Neural progenitor cell (in vitro differentiated cells): ENCODE measurements at regions not wholly inside any gene's neighbourhood (a gene's known extent, or its start where the extent isn't known, plus 50 kb on each side); places are given as distances from the start of the nearest gene placed in this dataset.
A peak's percentile ranks its signal among the peaks of the same experiment; 100 is the strongest.
"Not testable (repeated sequence)": the region's sequence is repeated elsewhere in the genome, so short reads cannot be mapped to it uniquely, and the experiment has no call there.

ENCODE experiments used
- DNase-seq: peaks from one replicate; pipeline ENCODE4 v3.0.0-alpha.2; 2016; ENCODE audit warnings: low spot score
- H2AFZ ChIP-seq: fragments of 200-600 bp; sonication (generic); replicated peaks from 2 replicates; pipeline ENCODE4 v1.6.1; 2016; ENCODE audit warnings: antibody characterized with exemption
- H3F3A ChIP-seq: fragments of 200-600 bp; sonication (generic); 2 replicates; pipeline ENCODE4 v1.6.1; 2016; ENCODE audit warnings: antibody characterized with exemption, low read depth
- H3K27ac ChIP-seq: fragments of 200-600 bp; sonication (generic); 2 replicates; pipeline ENCODE4 v1.5.1; 2016; ENCODE audit warnings: mild to moderate bottlenecking
- H3K27me3 ChIP-seq: fragments of 200-600 bp; sonication (generic); 2 replicates; pipeline ENCODE4 v1.6.1; 2016; ENCODE audit warnings: mild to moderate bottlenecking, moderate library complexity
- H3K36me3 ChIP-seq: fragments of 200-600 bp; sonication (generic); 2 replicates; pipeline ENCODE4 v1.5.1; 2016
- H3K4me1 ChIP-seq: fragments of 200-600 bp; sonication (generic); 2 replicates; pipeline ENCODE4 v1.6.1; 2016; ENCODE audit warnings: mixed run types
- H3K4me2 ChIP-seq: fragments of 200-600 bp; sonication (generic); 2 replicates; pipeline ENCODE4 v1.6.1; 2016
- H3K4me3 ChIP-seq: fragments of 200-600 bp; sonication (generic); 2 replicates; pipeline ENCODE4 v1.5.1; 2016
- H3K79me2 ChIP-seq: fragments of 200-600 bp; sonication (generic); 2 replicates; pipeline ENCODE4 v1.6.1; 2016; ENCODE audit warnings: low read depth
- H3K9ac ChIP-seq: fragments of 200-600 bp; sonication (generic); 2 replicates; pipeline ENCODE4 v1.6.1; 2016
- H3K9me3 ChIP-seq: fragments of 200-600 bp; sonication (generic); 2 replicates; pipeline ENCODE4 v1.5.1; 2016; ENCODE audit warnings: low read depth
- H4K20me1 ChIP-seq: fragments of 200-600 bp; sonication (generic); 2 replicates; pipeline ENCODE4 v1.6.1; 2016; ENCODE audit warnings: low read depth
- H3K27ac Mint-ChIP-seq: 3 replicates; pipeline ENCODE4 v1.8.0; 2021; ENCODE audit warnings: mixed read lengths
- H3K27me3 Mint-ChIP-seq: 2 replicates; pipeline ENCODE4 v1.8.0; 2022; ENCODE audit warnings: low read depth, mild to moderate bottlenecking, inconsistent platforms, moderate library complexity, mixed read lengths; ENCODE audit not compliant: insufficient read depth
- H3K36me3 Mint-ChIP-seq: 3 replicates; pipeline ENCODE4 v1.8.0; 2021; ENCODE audit warnings: mixed read lengths
- H3K4me1 Mint-ChIP-seq: 3 replicates; pipeline ENCODE4 v1.8.0; 2021; ENCODE audit warnings: mixed read lengths
- H3K4me3 Mint-ChIP-seq: 3 replicates; pipeline ENCODE4 v1.8.0; 2021; ENCODE audit warnings: mild to moderate bottlenecking, moderate library complexity, mixed read lengths
- H3K9me3 Mint-ChIP-seq: 3 replicates; pipeline ENCODE4 v1.8.0; 2020; ENCODE audit warnings: mixed read lengths
- EZH2 ChIP-seq: fragments of 200-600 bp; sonication (generic); IDR thresholded peaks from 2 replicates; pipeline ENCODE4 v1.6.1; 2017; ENCODE audit warnings: antibody characterized with exemption, mild to moderate bottlenecking, moderate library complexity
- EZH2phosphoT487 ChIP-seq: fragments of 200-600 bp; sonication (generic); IDR thresholded peaks from 2 replicates; pipeline ENCODE4 v1.6.1; 2017; ENCODE audit warnings: antibody characterized with exemption
- TF ChIP-seq, protein P1 (sequence below): fragments of 200-600 bp; sonication (generic); IDR thresholded peaks from 2 replicates; pipeline ENCODE4 v1.5.1; 2017; ENCODE audit warnings: antibody characterized with exemption, mild to moderate bottlenecking

DNA sequence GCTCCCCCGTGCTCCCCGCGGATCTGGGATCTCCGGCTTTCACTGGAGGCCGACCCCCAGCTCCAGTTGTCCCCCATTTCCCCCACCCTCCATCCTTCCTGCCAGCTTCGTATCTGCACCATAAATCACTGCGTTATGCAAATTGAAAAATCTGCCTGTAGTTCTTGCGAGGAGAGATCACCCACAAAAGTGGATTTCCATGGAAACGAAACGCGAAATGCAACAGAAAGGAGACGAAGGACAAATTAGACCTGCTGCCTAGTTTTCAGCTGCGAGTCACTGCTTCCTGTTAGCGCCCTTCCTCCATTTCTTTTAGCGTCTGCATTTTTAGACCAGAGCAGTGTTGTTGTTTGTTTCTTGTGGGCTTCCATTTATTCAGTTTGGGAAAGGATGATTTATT, 127.1 kb upstream of the ATP10A start:
- Histone ChIP-seq H3K36me3 (no peaks in the 10 kb centered on the region), H3K4me3 (no peak overlapping the region), H2AFZ (no peak overlapping the region), H3K79me2 (no peaks in the 10 kb centered on the region), H3K9me3 (no peaks in the 10 kb centered on the region), H3K9ac (no peak overlapping the region), H3K27me3 (no peaks in the 10 kb centered on the region), H3K27ac (no peak overlapping the region), H3F3A (peaks cover 10% of the 10 kb centered on the region), H4K20me1 (no peaks in the 10 kb centered on the region), H3K4me2 (no peak overlapping the region), H3K4me1 (peaks cover 22% of the 10 kb centered on the region)
- TF ChIP-seq EZH2phosphoT487 (no peak), EZH2 (no peak)
- TF ChIP-seq, protein P1, sequence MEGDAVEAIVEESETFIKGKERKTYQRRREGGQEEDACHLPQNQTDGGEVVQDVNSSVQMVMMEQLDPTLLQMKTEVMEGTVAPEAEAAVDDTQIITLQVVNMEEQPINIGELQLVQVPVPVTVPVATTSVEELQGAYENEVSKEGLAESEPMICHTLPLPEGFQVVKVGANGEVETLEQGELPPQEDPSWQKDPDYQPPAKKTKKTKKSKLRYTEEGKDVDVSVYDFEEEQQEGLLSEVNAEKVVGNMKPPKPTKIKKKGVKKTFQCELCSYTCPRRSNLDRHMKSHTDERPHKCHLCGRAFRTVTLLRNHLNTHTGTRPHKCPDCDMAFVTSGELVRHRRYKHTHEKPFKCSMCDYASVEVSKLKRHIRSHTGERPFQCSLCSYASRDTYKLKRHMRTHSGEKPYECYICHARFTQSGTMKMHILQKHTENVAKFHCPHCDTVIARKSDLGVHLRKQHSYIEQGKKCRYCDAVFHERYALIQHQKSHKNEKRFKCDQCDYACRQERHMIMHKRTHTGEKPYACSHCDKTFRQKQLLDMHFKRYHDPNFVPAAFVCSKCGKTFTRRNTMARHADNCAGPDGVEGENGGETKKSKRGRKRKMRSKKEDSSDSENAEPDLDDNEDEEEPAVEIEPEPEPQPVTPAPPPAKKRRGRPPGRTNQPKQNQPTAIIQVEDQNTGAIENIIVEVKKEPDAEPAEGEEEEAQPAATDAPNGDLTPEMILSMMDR: no peak
- Mint-ChIP-seq H3K27me3 (peaks cover 11% of the 10 kb centered on the region), H3K27ac (no peak overlapping the region), H3K4me1 (peaks cover 22% of the 10 kb centered on the region), H3K9me3 (peaks cover 22% of the 10 kb centered on the region), H3K4me3 (no peak overlapping the region), H3K36me3 (peaks cover 5% of the 10 kb centered on the region)
- DNase-seq: no peak

DNA sequence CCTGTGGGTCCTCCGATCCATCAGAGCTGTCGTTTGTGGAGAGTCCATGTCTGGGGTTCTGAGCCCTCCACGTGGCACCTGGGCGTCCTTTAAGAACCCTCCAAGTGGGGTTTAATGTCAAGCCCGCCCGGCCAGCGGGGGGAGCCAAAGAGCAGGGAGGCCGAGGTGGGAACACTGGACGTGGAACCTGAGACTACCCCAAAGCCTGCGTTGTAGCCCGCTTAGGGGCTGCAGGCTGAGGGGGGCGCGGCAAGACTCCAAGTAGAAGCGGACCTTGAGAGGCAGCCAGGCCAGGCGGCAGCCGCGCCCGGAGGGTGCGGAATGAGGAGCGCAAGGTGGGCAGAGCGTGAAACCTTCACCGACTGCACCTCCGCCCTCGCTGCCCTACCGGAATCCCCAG, 126.2 kb upstream of the ATP10A start:
- no peak overlapping the region for H2AFZ ChIP-seq

DNA sequence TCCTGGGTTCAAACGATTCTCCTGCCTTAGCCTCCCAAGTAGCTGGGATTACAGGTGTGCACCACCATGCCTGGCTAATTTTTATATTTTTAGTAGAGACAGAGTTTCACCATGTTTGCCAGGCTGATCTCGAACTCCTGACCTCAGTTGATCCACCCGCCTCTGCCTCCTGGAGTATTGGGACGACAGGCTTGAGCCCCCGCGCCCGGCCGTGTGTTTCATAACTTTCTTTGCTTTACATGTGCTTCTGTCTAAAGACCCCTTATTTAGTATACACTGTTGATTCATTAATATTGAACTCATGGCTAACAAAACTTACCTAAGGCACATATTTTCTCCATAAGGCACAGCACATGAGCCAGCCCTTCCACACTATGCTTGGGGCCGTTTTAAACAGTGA, 125.6 kb upstream of the ATP10A start:
- H4K20me1 ChIP-seq, H3K9ac ChIP-seq, H3K27me3 Mint-ChIP-seq, H3K79me2 ChIP-seq, H3K36me3 Mint-ChIP-seq, H3K4me3 ChIP-seq, H2AFZ ChIP-seq, H3K36me3 ChIP-seq, H3K4me3 Mint-ChIP-seq, H3K27me3 ChIP-seq, H3K4me2 ChIP-seq, H3K27ac Mint-ChIP-seq, DNase-seq, H3K27ac ChIP-seq, H3K9me3 ChIP-seq: not testable (repeated sequence)
- Histone ChIP-seq H3K4me1 (peaks cover 21% of the 10 kb centered on the region), H3F3A (peaks cover 16% of the 10 kb centered on the region)
- Mint-ChIP-seq H3K4me1 (peaks cover 36% of the 10 kb centered on the region), H3K9me3 (peaks cover 22% of the 10 kb centered on the region)

More for the DNA sequence above, 126.2 kb upstream of the ATP10A start:
- Histone ChIP-seq H3K27ac (no peak overlapping the region), H3K4me3 (no peak overlapping the region), H3F3A (peaks cover 16% of the 10 kb centered on the region), H3K9ac (no peak overlapping the region), H3K27me3 (no peaks in the 10 kb centered on the region), H3K9me3 (no peaks in the 10 kb centered on the region), H3K36me3 (no peaks in the 10 kb centered on the region), H4K20me1 (no peaks in the 10 kb centered on the region), H3K4me1 (peaks cover 27% of the 10 kb centered on the region), H3K79me2 (no peaks in the 10 kb centered on the region), H3K4me2 (no peak overlapping the region)
- DNase-seq: no peak
- H3K4me1 Mint-ChIP-seq: peaks cover 31% of the 10 kb centered on the region
- H3K36me3 Mint-ChIP-seq: peaks cover 5% of the 10 kb centered on the region
- H3K27me3 Mint-ChIP-seq: peaks cover 7% of the 10 kb centered on the region
- TF ChIP-seq, protein P1: peak; percentile 13
- TF ChIP-seq EZH2: no peak
- H3K9me3 Mint-ChIP-seq: peaks cover 22% of the 10 kb centered on the region
- H3K4me3 Mint-ChIP-seq: no peak overlapping the region
- H3K27ac Mint-ChIP-seq: no peak overlapping the region

DNA sequence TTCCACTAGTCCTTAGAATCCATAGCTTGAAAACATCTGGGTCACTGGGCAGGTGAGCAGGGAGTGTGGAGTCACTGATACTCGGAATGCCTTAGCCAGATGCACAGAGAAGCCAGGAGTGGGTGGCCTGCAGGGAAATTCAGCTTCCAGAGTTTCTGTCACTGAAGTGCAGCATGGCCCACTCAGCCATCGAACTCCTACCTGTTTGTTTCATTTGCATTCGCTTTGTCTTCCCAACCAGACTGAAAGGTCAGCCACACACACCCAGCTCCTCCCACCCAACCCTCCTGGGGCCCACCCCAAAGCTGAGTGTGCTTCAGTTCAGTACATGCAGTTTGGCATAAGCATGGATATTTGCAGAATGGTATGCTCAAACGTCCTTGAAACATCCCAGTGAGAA, 124.5 kb upstream of the ATP10A start:
- Histone ChIP-seq H3K27ac (no peak overlapping the region), H3K36me3 (no peaks in the 10 kb centered on the region), H3K4me2 (no peak overlapping the region), H3K4me3 (no peak overlapping the region), H2AFZ (no peak overlapping the region), H3K79me2 (no peaks in the 10 kb centered on the region), H4K20me1 (no peaks in the 10 kb centered on the region), H3K4me1 (peaks cover 20% of the 10 kb centered on the region), H3K9me3 (no peaks in the 10 kb centered on the region), H3K9ac (no peak overlapping the region), H3F3A (peaks cover 16% of the 10 kb centered on the region), H3K27me3 (no peaks in the 10 kb centered on the region)
- Mint-ChIP-seq H3K36me3 (peaks cover 5% of the 10 kb centered on the region), H3K4me3 (no peak overlapping the region), H3K4me1 (peaks cover 38% of the 10 kb centered on the region), H3K27me3 (peaks cover 5% of the 10 kb centered on the region), H3K27ac (no peak overlapping the region), H3K9me3 (peaks cover 22% of the 10 kb centered on the region)
- no peak for TF ChIP-seq EZH2
- no peak for TF ChIP-seq EZH2phosphoT487
- TF ChIP-seq, protein P1: no peak
- no peak for DNase-seq
